Mucosa of descending colon (tissue), 3 donors: ENCODE measurements at regions not wholly inside any gene's neighbourhood (a gene's known extent, or its start where the extent isn't known, plus 50 kb on each side); places are given as distances from the start of the nearest gene placed in this dataset.

Experiments used
- ATAC-seq: fragments of 200-7000 bp; cut with Tn5 transposase; one replicate; pipeline ENCODE4 v1.9.1; 2020; ENCODE audit warnings: mild to moderate bottlenecking, moderate library complexity
- DNase-seq, 3 donors: peaks; one replicate each; pipeline ENCODE4 v3.0.0-alpha.2; 2020
- H3K36me3 ChIP-seq: fragments of 200-600 bp; one replicate; pipeline ENCODE4 v1.8.0; 2021; ENCODE audit warnings: low read depth, mild to moderate bottlenecking
- H3K4me1 ChIP-seq: fragments of 200-600 bp; one replicate; pipeline ENCODE4 v1.8.0; 2021; ENCODE audit warnings: low read depth, mild to moderate bottlenecking
- H3K4me3 ChIP-seq: fragments of 200-600 bp; one replicate; pipeline ENCODE4 v1.8.0; 2021; ENCODE audit warnings: mild to moderate bottlenecking
- H3K9me3 ChIP-seq: fragments of 200-600 bp; one replicate; pipeline ENCODE4 v1.8.0; 2021; ENCODE audit warnings: mild to moderate bottlenecking
- CTCF ChIP-seq: fragments of 200-600 bp; IDR thresholded peaks from one replicate; pipeline ENCODE4 v1.8.0; 2022; ENCODE audit warnings: antibody characterized with exemption, mild to moderate bottlenecking
- intact Hi-C, 2 donors: fragments of 100-400 bp; cut with DNase I in 1 of 2; cut with micrococcal nuclease in 1 of 2; formaldehyde crosslinking; loops; one replicate each; pipeline versions ENCODE4 v1.11.0 to v1.11.1; 2022; cut with DNase I, micrococcal nuclease
- donor health status: DM: no; HTN: no; CAD: no; lungs with moderate emphysema.
- donor health status: DM: no; HTN: no; CAD: no.
- donor health status: DM: no; HTN: yes; CAD: no.

GRCh38 chr9:84567805-84568204, 101.7 kb upstream of the NTRK2 start:
- no peaks in the 10 kb centered on the region for H3K36me3 ChIP-seq
- no peaks in the 10 kb centered on the region for H3K4me1 ChIP-seq
- no peak overlapping the region for H3K4me3 ChIP-seq
- no peaks in the 10 kb centered on the region for H3K9me3 ChIP-seq
- no peak for TF ChIP-seq CTCF
- intact Hi-C loops: no loop called here
- no peak for DNase-seq
- no peak for ATAC-seq

- DNase-seq (no peak), ATAC-seq (no peak)
- H3K36me3 ChIP-seq: no peaks in the 10 kb centered on the region
- H3K4me3 ChIP-seq: no peak overlapping the region
- intact Hi-C loops: no loop called here
- H3K9me3 ChIP-seq: no peaks in the 10 kb centered on the region
- no peak for TF ChIP-seq CTCF
- no peaks in the 10 kb centered on the region for H3K4me1 ChIP-seq
Measured at GRCh38 chr9:84570482-84571154, 98.9 kb upstream of the NTRK2 start.

- no peak for DNase-seq
- TF ChIP-seq CTCF: no peak
- Histone ChIP-seq H3K4me1 (no peaks in the 10 kb centered on the region), H3K4me3 (no peak overlapping the region), H3K36me3 (no peaks in the 10 kb centered on the region), H3K9me3 (no peaks in the 10 kb centered on the region)
- no peak for ATAC-seq
- intact Hi-C loops: no loop called here
Measured at GRCh38 chr9:84573083-84573482, 96.4 kb upstream of the NTRK2 start.

- intact Hi-C loops: no loop called here
Measured at GRCh38 chr9:84575705-84576104, 93.8 kb upstream of the NTRK2 start.

GRCh38 chr9:84583866-84584265, 85.7 kb upstream of the NTRK2 start:
- H3K36me3 ChIP-seq: no peaks in the 10 kb centered on the region
- ATAC-seq (no peak), DNase-seq (no peak)
- intact Hi-C loops: no loop called here
- no peak for TF ChIP-seq CTCF
- H3K9me3 ChIP-seq: no peaks in the 10 kb centered on the region
- H3K4me3 ChIP-seq: no peak overlapping the region
- H3K4me1 ChIP-seq: no peaks in the 10 kb centered on the region

More at GRCh38 chr9:84575705-84576104, 93.8 kb upstream of the NTRK2 start:
- H3K4me1 ChIP-seq: no peaks in the 10 kb centered on the region
- no peak for DNase-seq
- ATAC-seq: no peak
- H3K9me3 ChIP-seq: no peaks in the 10 kb centered on the region
- TF ChIP-seq CTCF: no peak
- H3K36me3 ChIP-seq: no peaks in the 10 kb centered on the region
- no peak overlapping the region for H3K4me3 ChIP-seq

GRCh38 chr9:84586662-84587061, 82.9 kb upstream of the NTRK2 start:
- no peaks in the 10 kb centered on the region for H3K4me1 ChIP-seq
- H3K4me3 ChIP-seq: no peak overlapping the region
- H3K9me3 ChIP-seq: no peaks in the 10 kb centered on the region
- H3K36me3 ChIP-seq: no peaks in the 10 kb centered on the region
- no peak for TF ChIP-seq CTCF
- DNase-seq: no peak
- intact Hi-C loops: no loop called here
- ATAC-seq: no peak
